HG02610 (cell line): ENCODE measurements at regions not wholly inside any gene's neighbourhood (a gene's known extent, or its start where the extent isn't known, plus 50 kb on each side); places are given as distances from the start of the nearest gene placed in this dataset.
"Not testable (repeated sequence)": the region's sequence is repeated elsewhere in the genome, so short reads cannot be mapped to it uniquely, and the experiment has no call there.

ENCODE experiments used
- ATAC-seq: cut with Tn5 transposase; IDR thresholded peaks from one replicate; pipeline ENCODE4 v1.9.1; 2021; ENCODE audit warnings: mild to moderate bottlenecking, moderate library complexity; ENCODE audit not compliant: unreplicated experiment

GRCh38 chrX:26631385-26631784 is 415.4 kb downstream of the MAGEB5 start:
- ATAC-seq: no peak

- ATAC-seq: no peak
These were observed 398.0 kb downstream of the MAGEB5 start for GRCh38 chrX:26613956-26614355.

GRCh38 chrX:26606971-26607370 is 391.0 kb downstream of the MAGEB5 start:
- no peak for ATAC-seq

GRCh38 chrX:26597981-26598380 is 382.0 kb downstream of the MAGEB5 start:
- no peak for ATAC-seq

GRCh38 chrX:26590849-26591248 is 374.9 kb downstream of the MAGEB5 start:
- no peak for ATAC-seq

- no peak for ATAC-seq
These were observed 370.6 kb downstream of the MAGEB5 start for GRCh38 chrX:26586570-26586969.

GRCh38 chrX:26581091-26581490 is 365.1 kb downstream of the MAGEB5 start:
- ATAC-seq: no peak

GRCh38 chrX:26580021-26580420 is 364.1 kb downstream of the MAGEB5 start:
- no peak for ATAC-seq

GRCh38 chrX:26574234-26574633 is 358.3 kb downstream of the MAGEB5 start:
- no peak for ATAC-seq

GRCh38 chrX:26562156-26562555 is 346.2 kb downstream of the MAGEB5 start:
- ATAC-seq: no peak

GRCh38 chrX:26559855-26560254 is 343.9 kb downstream of the MAGEB5 start:
- no peak for ATAC-seq

GRCh38 chrX:26558719-26559386 is 342.9 kb downstream of the MAGEB5 start:
- no peak for ATAC-seq

GRCh38 chrX:26557691-26558321 is 341.8 kb downstream of the MAGEB5 start:
- no peak for ATAC-seq

- ATAC-seq: not testable (repeated sequence)
These were observed 309.8 kb downstream of the MAGEB5 start for GRCh38 chrX:26525768-26526167.

- ATAC-seq: no peak
These were observed 306.5 kb downstream of the MAGEB5 start for GRCh38 chrX:26522501-26522900.

- no peak for ATAC-seq
These were observed 295.8 kb downstream of the MAGEB5 start for GRCh38 chrX:26511589-26512363.

GRCh38 chrX:26470941-26471340 is 255.0 kb downstream of the MAGEB5 start:
- ATAC-seq: no peak

- ATAC-seq: no peak
These were observed 250.4 kb downstream of the MAGEB5 start for GRCh38 chrX:26466387-26466786.

GRCh38 chrX:26445288-26445687 is 229.3 kb downstream of the MAGEB5 start:
- ATAC-seq: no peak

- ATAC-seq: not testable (repeated sequence)
These were observed 228.4 kb downstream of the MAGEB5 start for GRCh38 chrX:26444417-26444816.

GRCh38 chrX:26442340-26442739 is 226.4 kb downstream of the MAGEB5 start:
- ATAC-seq: no peak

GRCh38 chrX:26414534-26414933 is 198.6 kb downstream of the MAGEB5 start:
- no peak for ATAC-seq
